VCaP (cell line): ENCODE measurements at regions not wholly inside any gene's neighbourhood (a gene's known extent, or its start where the extent isn't known, plus 50 kb on each side); places are given as distances from the start of the nearest gene placed in this dataset.

Source experiments
- H3K27ac ChIP-seq: fragments of 450-650 bp; 2 replicates; pipeline ENCODE4 v1.5.1; 2017
- CTCF ChIP-seq: fragments of 450-650 bp; conservative IDR thresholded peaks from 2 replicates; pipeline ENCODE4 v1.5.1; 2017; ENCODE audit warnings: mild to moderate bottlenecking, moderate library complexity

GRCh38 chr7:11956991-11957390, 125.0 kb upstream of the THSD7A start:
- H3K27ac ChIP-seq = no peak overlapping the region
- no peak for TF ChIP-seq CTCF

DNA sequence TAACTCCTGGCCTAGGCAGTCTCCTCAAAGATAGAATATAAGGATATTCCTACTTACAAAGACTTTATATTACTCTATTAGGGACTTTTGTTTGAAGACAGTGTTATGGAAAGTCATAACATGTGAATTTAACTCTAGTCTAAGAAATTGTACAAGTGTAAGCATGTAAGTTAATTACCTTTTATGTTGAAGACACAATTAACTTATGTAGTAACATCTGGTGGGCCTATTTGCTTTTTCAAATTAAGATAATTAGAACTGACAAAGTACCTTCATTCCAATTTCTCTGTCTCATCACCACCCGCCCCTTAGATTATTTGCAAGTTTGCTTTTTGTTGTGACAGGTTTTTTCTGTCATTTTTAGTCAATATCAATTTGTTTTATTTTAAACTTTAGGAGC, 126.0 kb upstream of the THSD7A start:
- no peak overlapping the region for H3K27ac ChIP-seq
- TF ChIP-seq CTCF = no peak

DNA sequence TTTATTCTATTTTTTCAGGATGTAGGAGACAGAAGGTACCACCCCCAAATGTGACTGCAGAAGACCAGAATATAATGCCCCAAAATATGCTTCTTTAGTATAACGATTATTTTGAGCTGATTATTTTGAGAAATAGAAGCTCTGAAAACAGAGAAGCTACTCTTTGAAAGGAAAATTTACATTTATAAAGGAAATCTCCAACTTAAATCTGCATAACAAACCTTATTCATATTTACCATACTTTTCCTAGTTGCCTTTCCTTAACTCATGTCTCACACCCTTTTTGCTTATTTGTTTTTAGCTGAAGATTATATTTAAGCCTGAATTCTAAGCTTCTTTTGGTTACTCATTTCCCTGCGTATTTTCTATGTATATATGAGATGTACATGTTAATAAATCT, 127.1 kb upstream of the THSD7A start:
- H3K27ac ChIP-seq = no peak overlapping the region
- TF ChIP-seq CTCF = no peak

DNA sequence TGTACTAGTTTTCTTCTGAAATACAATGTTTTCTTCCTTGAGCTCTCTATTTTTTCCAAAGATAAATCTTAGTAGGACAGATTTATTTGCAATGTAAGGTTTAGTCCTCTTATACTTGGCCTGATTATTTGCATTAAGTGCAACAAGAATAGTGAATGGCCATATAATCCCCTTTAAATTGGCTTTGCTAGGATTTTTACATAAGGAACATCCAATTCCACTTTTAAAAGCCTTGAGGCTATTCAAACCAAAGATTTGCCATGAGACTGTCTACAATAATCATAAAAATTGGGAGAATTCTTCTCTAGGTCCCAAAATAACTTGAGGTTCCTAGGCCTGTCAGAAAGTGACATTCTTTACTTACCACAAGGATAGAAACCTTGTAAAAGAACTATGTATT, 128.6 kb upstream of the THSD7A start:
- no peak for TF ChIP-seq CTCF
- H3K27ac ChIP-seq = no peak overlapping the region

GRCh38 chr7:11969643-11970042, 137.6 kb upstream of the THSD7A start:
- H3K27ac ChIP-seq = peak overlapping the region; percentile 38
- no peak for TF ChIP-seq CTCF

- H3K27ac ChIP-seq = peak overlapping the region; percentile 38
- TF ChIP-seq CTCF = no peak
Observed at GRCh38 chr7:11970132-11970531, 138.1 kb upstream of the THSD7A start.

DNA sequence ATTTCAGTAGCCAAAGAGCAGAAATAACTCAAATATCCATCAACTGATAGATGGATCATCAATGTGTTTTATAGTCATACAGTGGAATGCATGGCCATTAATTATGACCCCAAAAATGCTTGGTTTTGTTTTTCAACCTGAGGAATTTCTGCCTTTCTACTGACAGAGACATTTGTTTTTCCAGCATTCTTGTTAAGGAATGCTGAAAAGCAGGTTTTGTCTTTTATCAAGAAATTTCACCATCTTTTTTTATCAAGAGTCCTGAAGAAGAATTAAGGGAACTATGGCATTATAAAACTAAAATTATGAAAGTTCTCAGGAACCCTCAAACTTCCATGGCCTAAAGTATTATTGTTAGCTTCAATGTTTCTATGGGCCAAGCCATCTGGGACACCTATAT, 153.4 kb upstream of the THSD7A start:
- TF ChIP-seq CTCF = no peak
- no peak overlapping the region for H3K27ac ChIP-seq

DNA sequence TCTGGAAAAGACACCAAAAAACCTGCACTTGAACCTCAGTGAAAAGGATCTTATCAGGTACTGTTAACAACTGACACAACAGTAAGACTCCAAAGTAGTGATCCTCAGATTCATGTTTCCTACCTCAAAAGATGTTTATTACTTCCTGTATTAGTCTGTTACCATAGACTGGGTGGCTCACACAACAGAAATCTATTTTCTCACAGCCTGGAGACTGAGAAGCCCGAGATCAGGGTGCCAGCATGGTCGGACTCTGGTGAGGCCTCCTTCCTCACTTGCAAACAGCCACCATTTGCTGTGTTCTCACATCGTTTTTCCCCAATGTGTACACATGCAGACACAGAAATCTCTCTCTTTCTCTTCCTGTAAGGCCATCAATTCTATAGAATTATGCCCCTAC, 154.0 kb upstream of the THSD7A start:
- H3K27ac ChIP-seq = no peak overlapping the region
- TF ChIP-seq CTCF = no peak
